ENCODE measurements at regions not wholly inside any gene's neighbourhood (a gene's known extent, or its start where the extent isn't known, plus 50 kb on each side); places are given as distances from the start of the nearest gene placed in this dataset.

- DNase-seq = no peak
Observed at GRCh38 chr6:40192516-40192915, 258.3 kb upstream of the MOCS1 start.

- DNase-seq = no peak
Observed at GRCh38 chr6:40188931-40189330, 254.7 kb upstream of the MOCS1 start.

- DNase-seq = no peak
Observed at GRCh38 chr6:40187535-40188144, 253.4 kb upstream of the MOCS1 start.

- no peak for DNase-seq
Observed at GRCh38 chr6:40185486-40185885, 251.2 kb upstream of the MOCS1 start.

- DNase-seq = no peak
Observed at GRCh38 chr6:40183902-40184301, 249.6 kb upstream of the MOCS1 start.

- no peak for DNase-seq
Observed at GRCh38 chr6:40181367-40181766, 247.1 kb upstream of the MOCS1 start.

GRCh38 chr6:40180271-40180670 lies 246.0 kb upstream of the MOCS1 start:
- DNase-seq = no peak

- no peak for DNase-seq
Observed at GRCh38 chr6:40179496-40179895, 245.2 kb upstream of the MOCS1 start.

GRCh38 chr6:40177598-40177997 lies 243.3 kb upstream of the MOCS1 start:
- DNase-seq = no peak

- no peak for DNase-seq
Observed at GRCh38 chr6:40176152-40176551, 241.9 kb upstream of the MOCS1 start.

- DNase-seq = no peak
Observed at GRCh38 chr6:40172272-40172671, 238.0 kb upstream of the MOCS1 start.

GRCh38 chr6:40171343-40171742 lies 237.1 kb upstream of the MOCS1 start:
- no peak for DNase-seq

GRCh38 chr6:40170856-40171255 lies 236.6 kb upstream of the MOCS1 start:
- DNase-seq = no peak

- no peak for DNase-seq
Observed at GRCh38 chr6:40169878-40170277, 235.6 kb upstream of the MOCS1 start.

- DNase-seq = no peak
Observed at GRCh38 chr6:40166963-40167362, 232.7 kb upstream of the MOCS1 start.

GRCh38 chr6:40165036-40165709 lies 230.9 kb upstream of the MOCS1 start:
- no peak for DNase-seq

- no peak for DNase-seq
Observed at GRCh38 chr6:40164345-40164755, 230.1 kb upstream of the MOCS1 start.

- DNase-seq = no peak
Observed at GRCh38 chr6:40163924-40164323, 229.7 kb upstream of the MOCS1 start.

- no peak for DNase-seq
Observed at GRCh38 chr6:40162074-40162473, 227.8 kb upstream of the MOCS1 start.

- DNase-seq = no peak
Observed at GRCh38 chr6:40160826-40161225, 226.6 kb upstream of the MOCS1 start.

GRCh38 chr6:40159865-40160264 lies 225.6 kb upstream of the MOCS1 start:
- DNase-seq = no peak

- no peak for DNase-seq
Observed at GRCh38 chr6:40152701-40153436, 218.6 kb upstream of the MOCS1 start.

GRCh38 chr6:40152196-40152595 lies 217.9 kb upstream of the MOCS1 start:
- no peak for DNase-seq

- DNase-seq = peak; percentile 1
Observed at GRCh38 chr6:40148882-40149573, 214.8 kb upstream of the MOCS1 start.
